Fibroblast of lung (primary cell): ENCODE measurements at regions not wholly inside any gene's neighbourhood (a gene's known extent, or its start where the extent isn't known, plus 50 kb on each side); places are given as distances from the start of the nearest gene placed in this dataset.

Source experiments
- CTCF ChIP-seq, 2 donors: IDR thresholded peaks in 1 of 2; conservative IDR thresholded peaks in 1 of 2; 1 replicate in 1 of 2; 2 replicates in 1 of 2; pipeline ENCODE4 v1.5.1; 2011 to 2012; ENCODE audit warnings: low read length in 2 of 2, control low read depth in 1 of 2, inconsistent platforms in 1 of 2, low read depth in 1 of 2, mild to moderate bottlenecking in 1 of 2
- EZH2 ChIP-seq: IDR thresholded peaks from 2 replicates; pipeline ENCODE4 v1.5.1; 2012; ENCODE audit warnings: low read length, control low read depth, mild to moderate bottlenecking; ENCODE audit errors: missing control alignments

GRCh38 chr12:77648716-77649115, 182.0 kb upstream of the NAV3 start:
- TF ChIP-seq CTCF (conservative IDR thresholded peaks at IDR 0.05 in 1 of 2, IDR thresholded peaks at IDR 0.05 in 1 of 2; ENCODE audit: low read depth in 1 of 2, low read length in 2 of 2) (no peak), EZH2 (no peak)
